ENCODE measurements at regions not wholly inside any gene's neighbourhood (a gene's known extent, or its start where the extent isn't known, plus 50 kb on each side); places are given as distances from the start of the nearest gene placed in this dataset.

DNA sequence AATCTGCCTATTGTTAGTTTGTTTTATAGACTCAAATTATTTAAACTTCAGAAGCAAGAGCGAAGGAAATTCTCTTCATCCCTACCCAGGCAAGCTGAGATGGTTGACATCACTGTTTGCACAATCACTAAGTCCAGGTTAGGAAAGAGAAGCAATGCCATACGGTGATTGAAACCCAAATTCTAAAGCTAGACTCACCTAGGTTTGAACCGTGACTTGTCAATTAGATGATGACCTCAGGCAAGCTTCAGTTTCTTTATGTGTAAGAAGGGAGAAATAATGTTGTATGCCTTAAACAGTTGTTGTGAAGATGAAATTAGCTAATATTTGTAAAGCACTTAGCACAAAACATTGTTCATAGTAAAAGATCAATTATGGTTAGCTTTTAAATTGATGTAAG lies 96.5 kb upstream of the ANKRD55 start:
- TF ChIP-seq CTCF (IDR thresholded peaks at IDR 0.05), result no peak
- TF ChIP-seq POLR2A (IDR thresholded peaks at IDR 0.05), result no peak
